HK-2 (cell line): ENCODE measurements at regions not wholly inside any gene's neighbourhood (a gene's known extent, or its start where the extent isn't known, plus 50 kb on each side); places are given as distances from the start of the nearest gene placed in this dataset.
"Not testable (repeated sequence)": the region's sequence is repeated elsewhere in the genome, so short reads cannot be mapped to it uniquely, and the experiment has no call there.

Source experiments
- DNase-seq: peaks from one replicate; pipeline ENCODE4 v3.0.0-alpha.2; 2018; ENCODE audit not compliant: unreplicated experiment

GRCh38 chr2:87410371-87410770, 337.5 kb upstream of the PLGLB2 start:
- not testable (repeated sequence) for DNase-seq

GRCh38 chr2:87412036-87412820, 335.7 kb upstream of the PLGLB2 start:
- not testable (repeated sequence) for DNase-seq

- DNase-seq = not testable (repeated sequence)
Observed at GRCh38 chr2:87414331-87414730, 333.6 kb upstream of the PLGLB2 start.

- not testable (repeated sequence) for DNase-seq
Observed at GRCh38 chr2:87414795-87415570, 332.9 kb upstream of the PLGLB2 start.

GRCh38 chr2:87415586-87416265, 332.2 kb upstream of the PLGLB2 start:
- not testable (repeated sequence) for DNase-seq

GRCh38 chr2:87416266-87416592, 331.7 kb upstream of the PLGLB2 start:
- not testable (repeated sequence) for DNase-seq

- not testable (repeated sequence) for DNase-seq
Observed at GRCh38 chr2:87417147-87417546, 330.7 kb upstream of the PLGLB2 start.

GRCh38 chr2:87417742-87418567, 329.9 kb upstream of the PLGLB2 start:
- not testable (repeated sequence) for DNase-seq

DNA sequence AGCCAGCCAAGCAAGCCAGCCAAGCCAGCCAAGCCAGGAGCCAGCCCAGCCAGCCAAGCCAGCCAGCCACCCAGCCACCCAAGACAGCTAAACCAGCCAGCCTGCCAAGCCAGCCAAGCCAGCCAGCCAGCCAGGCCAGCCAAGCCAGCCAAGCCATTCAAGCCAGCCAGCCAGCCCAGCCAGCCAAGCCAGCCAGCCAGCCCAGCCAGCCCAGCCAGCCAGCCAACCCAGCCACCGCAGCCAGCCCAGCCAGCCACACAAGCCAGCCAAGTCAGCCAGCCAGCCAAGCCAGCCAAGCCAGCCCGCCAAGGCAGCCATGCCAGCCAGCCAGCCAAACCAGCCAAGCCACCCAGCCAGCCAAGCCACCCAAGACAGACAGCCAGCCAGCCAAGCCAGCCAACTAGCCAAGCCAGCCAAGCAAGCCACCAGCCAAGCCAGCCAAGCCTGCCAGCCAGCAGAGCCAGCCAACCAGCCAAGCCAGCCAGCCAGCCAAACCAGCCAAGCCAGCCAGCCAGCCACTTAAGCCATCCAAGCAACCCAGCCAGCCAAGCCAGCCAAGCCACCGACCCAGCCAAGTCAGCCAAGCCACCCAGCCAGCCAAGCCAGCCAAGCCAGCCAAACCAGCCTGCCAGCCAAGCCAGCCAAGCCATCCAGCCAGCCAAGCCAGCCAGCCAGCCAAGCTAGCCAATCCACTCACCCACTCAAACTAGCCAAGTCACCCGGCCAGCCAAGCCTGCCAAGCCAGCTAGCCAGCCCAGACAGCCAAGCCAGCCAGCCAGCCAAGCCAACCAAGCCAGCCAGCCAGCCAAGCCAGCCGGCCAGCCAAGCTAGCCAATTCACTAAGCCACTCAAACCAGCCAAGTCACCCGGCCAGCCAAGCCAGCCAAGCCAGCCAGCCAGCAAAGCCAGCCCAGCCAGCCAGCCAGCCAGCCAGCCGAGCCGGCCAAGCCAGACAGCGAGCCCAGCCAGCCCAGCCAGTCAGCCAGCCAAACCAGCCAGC, 328.8 kb upstream of the PLGLB2 start:
- not testable (repeated sequence) for DNase-seq

DNA sequence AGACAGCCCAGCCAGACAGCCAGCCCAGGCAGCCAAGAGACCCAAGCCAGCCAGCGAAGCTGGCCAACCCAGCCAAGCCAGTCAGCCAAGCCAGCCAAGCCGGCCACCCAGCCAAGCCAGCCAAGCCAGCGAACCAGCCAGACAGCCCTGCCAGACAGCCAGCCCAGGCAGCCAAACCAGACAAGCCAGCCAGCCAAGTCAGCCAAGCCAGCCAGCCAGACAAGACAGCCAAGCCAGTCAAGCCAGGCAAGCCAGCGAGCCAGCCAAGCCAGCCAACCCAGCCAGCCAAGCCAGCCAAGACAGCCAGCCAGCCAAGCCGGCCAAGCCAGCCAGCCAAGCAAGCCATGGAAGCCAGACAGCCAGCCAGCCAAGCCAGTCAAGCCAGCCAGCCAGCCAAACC, 327.9 kb upstream of the PLGLB2 start:
- not testable (repeated sequence) for DNase-seq

- not testable (repeated sequence) for DNase-seq
Observed at GRCh38 chr2:87420954-87421353, 326.9 kb upstream of the PLGLB2 start.

- DNase-seq = not testable (repeated sequence)
Observed at GRCh38 chr2:87423796-87424762, 323.8 kb upstream of the PLGLB2 start.

DNA sequence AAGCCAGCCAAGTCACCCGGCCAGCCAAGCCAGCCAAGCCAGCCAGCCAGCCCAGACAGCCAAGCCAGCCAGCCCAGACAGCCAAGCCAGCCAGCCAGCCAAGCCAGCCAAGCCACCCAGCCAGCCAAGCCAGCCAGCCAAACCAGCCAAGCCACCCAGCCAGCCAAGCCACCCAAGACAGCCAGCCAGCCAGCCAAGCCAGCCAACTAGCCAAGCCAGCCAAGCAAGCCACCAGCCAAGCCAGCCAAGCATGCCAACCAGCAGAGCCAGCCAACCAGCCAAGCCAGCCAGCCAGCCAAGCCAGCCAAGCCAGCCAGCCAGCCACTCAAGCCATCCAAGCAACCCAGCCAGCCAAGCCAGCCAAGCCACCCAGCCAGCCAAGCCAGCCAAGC, 323.1 kb upstream of the PLGLB2 start:
- not testable (repeated sequence) for DNase-seq

- DNase-seq = not testable (repeated sequence)
Observed at GRCh38 chr2:87425191-87425590, 322.7 kb upstream of the PLGLB2 start.

DNA sequence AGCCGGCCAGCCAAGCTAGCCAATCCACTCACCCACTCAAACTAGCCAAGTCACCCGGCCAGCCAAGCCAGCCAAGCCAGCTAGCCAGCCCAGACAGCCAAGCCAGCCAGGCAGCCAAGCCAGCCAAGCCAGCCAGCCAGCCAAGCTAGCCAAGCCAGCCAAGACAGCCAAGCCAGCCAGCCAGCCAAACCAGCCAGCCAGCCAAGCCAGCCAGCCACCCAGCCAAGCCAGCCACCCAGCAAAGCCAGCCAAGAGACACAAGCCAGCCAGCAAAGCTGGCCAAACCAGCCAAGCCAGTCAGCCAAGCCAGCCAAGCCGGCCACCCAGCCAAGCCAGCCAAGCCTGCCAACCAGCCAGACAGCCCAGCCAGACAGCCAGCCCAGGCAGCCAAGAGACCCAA, 322.2 kb upstream of the PLGLB2 start:
- DNase-seq = not testable (repeated sequence)

DNA sequence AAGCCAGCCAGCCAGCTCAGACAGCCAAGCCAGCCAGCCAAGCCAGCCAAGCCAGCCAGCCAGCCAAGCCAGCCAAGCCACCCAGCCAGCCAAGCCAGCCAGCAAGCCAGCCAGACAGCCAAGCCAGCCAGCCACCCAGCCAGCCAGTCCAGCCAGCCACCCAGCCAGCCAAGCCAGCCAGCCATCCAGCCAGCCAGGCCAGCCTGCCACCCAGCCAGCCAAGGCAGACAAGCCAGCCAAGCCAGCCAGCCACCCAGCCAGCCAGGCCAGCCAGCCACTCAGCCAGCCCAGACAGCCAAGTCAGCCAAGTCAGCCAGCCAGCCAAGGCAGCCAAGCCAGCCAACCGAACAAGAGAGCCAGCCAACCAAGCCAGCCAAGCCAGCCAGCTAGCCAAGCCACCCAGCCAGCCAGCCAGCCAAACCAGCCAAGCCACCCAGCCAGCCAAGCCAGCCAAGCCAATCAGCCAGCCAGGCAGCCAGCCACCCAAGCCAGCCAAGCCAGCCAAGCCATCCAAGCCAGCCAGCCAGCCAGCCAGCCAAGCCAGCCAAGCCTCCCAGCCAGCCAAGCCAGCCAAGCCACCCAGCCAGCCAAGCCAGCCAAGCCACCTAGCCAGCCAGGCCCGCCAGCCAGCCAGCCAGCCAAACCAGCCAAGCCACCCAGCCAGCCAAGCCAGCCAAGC, 319.3 kb upstream of the PLGLB2 start:
- not testable (repeated sequence) for DNase-seq

DNA sequence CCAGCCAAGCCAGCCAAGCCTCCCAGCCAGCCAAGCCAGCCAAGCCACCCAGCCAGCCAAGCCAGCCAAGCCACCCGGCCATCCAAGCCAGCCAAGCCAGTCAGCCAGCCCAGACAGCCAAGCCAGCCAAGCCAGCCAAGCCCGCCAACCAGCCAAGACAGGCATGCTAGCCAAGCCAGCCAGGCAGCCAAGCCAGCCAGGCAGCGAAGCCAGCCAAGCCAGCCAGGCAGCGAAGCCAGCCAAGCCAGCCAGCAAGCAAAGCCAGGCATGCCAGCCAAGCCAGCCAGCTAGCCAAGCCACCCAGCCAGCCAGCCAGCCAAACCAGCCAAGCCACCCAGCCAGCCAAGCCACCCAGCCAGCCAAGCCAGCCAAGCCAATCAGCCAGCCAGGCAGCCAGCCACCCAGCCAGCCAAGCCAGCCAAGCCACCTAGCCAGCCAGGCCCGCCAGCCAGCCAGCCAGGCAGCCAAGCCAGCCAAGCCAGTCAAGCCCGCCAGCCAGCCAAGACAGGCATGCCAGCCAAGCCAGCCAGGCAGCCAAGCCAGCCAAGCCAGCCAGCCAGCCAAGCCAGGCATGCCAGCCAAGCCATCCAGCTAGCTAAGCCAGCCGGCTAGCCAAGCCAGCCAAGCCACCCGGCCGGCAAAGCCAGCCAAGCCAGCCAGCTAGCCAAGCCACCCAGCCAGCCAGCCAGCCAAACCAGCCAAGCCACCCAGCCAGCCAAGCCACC, 318.5 kb upstream of the PLGLB2 start:
- DNase-seq = not testable (repeated sequence)

DNA sequence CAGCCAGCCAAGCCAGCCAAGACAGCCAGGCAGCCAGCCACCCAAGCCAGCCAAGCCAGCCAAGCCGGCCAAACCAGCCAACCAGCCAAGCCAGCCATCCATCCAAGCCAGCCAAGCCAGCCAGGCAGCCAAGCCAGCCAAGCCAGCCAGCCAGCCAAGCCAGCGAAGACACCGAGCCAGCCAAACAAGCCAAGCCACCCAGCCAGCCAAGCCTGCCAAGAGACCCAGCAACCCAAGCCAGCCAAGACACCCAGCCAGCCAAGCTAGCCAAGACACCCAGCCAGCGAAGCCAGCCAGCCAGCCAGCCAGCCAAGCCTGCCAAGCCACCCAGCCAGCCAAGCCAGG, 318.0 kb upstream of the PLGLB2 start:
- not testable (repeated sequence) for DNase-seq
